ENCODE measurements at regions not wholly inside any gene's neighbourhood (a gene's known extent, or its start where the extent isn't known, plus 50 kb on each side); places are given as distances from the start of the nearest gene placed in this dataset.

- no peak for TF ChIP-seq CTCF (conservative IDR thresholded peaks at IDR 0.05; ENCODE audit: low read length)
- TF ChIP-seq EZH2phosphoT487 (IDR thresholded peaks at IDR 0.05; ENCODE audit: borderline replicate concordance): no peak
These were observed 111.3 kb upstream of the NR3C1 start for GRCh38 chr5:143514616-143515335.
